NCI-H1436 treated with DMSO at 0.1 percent for 48 hours (cell line): ENCODE measurements at regions not wholly inside any gene's neighbourhood (a gene's known extent, or its start where the extent isn't known, plus 50 kb on each side); places are given as distances from the start of the nearest gene placed in this dataset.

Experiments
- DNase-seq: peaks from one replicate; lab custom pipeline; 2025; lab: John Stamatoyannopoulos, UW

DNA sequence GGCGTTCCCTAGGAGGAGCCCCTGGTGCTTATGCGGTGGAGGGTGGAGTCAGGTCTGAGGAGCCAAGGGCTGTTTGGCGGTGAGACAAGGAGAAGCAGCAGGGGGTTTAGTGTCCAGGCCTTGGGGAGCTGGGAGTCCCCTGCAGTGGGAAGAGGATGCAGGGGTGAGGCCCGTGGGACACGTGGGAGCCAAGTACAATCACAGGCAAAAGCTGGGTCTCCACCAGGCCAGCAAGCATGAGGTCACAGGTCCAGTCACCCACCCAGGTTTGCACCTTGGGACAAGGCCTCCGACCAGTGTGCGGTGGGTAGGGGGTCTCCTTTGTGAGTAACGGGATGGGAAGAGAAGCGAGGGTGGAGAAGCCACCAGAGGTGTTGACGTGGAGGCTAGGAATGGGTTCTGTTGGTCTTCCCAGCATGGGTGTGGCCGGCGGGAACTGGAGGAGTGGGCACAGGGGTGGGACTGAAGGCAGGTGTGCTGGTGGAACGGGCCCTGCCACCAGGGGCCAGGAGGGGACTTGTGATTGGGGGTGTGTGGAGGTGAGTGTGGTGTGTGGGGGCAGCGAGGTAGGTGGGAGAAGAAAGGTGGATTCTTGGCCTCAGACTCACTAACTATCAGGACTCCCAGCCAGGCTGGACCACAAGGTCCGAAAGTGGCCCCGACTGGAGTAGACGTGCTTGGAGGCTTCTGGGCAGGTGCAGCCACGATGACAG, 953.6 kb downstream of the TBC1D22A start:
- no peak for DNase-seq

DNA sequence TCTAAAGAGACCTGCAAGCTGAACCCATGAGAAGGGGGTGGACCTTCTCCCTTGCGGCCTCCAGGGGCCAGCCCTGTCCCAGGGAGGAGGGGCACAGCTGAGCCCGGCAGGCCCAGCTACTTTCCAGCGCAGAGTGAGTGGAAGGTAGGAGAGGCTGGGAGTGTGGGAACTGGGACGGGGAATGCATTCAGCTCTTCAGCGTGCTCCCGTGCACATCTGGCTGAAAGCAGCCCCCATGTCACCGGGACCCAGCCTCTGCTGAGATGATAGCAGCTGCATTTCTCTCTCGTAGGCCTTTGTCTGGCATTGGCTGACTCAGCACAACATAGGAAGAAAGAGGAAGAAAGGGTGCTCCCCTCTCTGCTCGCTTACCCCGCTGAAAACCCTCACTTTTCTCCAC, 951.5 kb downstream of the TBC1D22A start:
- DNase-seq: no peak

DNA sequence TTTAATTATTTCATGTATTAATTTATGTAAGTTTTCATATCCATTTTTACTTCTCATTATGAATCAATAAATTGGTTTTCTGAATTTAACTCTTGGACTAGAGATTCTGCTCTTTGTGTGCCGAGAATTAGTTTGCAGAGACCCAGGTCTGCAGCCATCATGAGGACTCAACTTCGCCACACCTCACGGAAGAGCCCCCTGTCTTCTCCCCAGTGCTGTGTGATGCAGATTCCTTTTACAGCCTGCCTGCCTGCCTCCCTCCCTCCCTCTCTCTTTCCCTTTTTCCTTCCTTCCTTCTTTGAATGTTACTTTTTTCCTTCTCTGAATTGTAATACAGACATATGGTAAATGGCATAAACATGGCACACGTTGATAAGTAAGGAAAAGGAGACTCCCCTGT, 947.7 kb downstream of the TBC1D22A start:
- no peak for DNase-seq

DNA sequence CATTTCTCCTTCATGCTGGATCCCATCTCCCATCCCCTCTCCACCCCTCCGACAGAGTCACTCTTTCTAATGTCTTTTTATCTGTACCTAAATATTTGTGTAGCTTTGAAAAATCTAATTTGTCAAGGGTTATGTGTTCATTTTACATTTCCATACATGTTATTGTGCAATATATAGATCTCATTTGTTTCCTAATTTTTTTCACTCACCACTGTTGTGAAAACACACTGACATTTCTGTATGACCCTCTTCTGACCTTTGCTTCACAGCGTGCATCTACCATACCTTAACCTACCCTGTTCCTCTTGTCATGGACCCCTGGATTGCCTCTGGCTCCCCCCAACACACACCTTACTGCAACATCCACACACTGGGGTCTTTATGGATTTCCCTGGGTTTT, 942.9 kb downstream of the TBC1D22A start:
- no peak for DNase-seq

DNA sequence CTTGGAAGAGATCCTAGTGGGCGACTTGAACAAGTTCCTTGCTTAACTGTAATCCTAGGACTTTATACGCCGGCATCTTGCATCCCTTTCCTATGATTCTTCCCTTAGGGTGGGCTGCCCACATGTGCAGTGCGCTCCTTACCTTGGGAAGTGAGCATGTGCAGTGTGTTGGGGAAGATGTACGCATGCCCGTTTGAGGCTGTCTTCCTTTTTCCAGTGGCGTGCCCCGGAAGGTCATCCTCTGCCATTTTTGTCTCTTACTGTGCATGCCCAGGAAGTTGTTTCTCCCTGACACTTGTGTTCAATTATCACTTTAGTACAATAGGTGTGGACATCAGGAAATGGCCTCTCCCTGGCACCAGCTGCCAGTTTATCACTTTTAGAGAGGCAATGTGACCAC, 936.5 kb downstream of the TBC1D22A start:
- DNase-seq: no peak

DNA sequence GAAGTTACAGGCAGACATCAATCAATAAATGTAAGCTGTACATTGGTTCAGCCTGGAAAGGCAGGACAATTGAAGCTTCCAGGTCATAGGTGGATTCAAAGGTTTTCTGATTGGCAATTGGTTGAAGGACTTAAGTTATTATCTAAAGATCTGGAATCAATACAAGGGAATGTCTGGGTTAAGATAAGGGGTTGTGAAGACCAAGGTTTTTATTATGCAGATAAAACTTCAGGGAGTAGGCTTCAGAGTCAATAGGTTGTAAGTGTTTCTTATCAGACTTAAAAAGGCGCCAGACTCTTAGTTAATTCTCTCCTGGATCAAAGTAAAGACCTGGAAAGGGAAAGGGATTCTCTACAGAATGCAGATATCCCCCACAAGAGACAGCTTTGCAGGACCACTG, 935.4 kb downstream of the TBC1D22A start:
- no peak for DNase-seq

DNA sequence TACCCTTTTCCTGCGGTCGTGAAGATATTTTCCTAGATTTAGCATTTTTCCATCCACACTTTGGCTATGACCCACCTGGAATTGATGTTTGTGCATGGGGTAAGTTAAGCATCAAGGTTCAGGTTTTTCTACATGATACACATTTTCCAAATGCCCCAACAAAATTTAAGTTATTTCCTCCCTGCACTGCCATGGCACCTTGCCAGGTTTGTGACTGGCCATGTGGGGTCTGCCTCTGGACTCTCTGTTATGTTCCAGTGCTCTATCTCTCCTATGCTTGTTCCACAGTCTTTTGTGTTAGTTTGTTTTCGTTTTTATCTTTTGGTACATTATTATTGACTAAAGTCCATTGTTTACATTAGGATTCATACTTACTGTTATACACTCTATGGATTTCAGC, 934.3 kb downstream of the TBC1D22A start:
- no peak for DNase-seq

DNA sequence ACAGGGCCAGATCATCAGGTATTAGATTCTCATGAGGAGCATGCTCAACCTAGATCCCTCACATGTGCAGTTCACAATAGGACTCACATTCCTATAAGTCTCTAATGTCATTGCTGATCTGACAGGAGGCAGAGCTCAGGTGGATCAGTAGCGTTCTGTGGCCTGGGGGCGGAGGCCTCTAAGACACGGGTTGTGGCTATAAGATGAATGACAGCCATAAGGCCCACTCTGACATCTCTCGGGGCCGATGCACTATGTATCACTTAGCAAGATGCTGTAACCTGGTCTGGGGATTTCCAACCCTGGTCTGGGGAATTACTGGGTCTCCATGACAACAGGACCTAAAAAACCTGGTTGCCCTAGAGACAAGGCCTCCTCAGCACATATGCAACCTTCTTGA, 932.7 kb downstream of the TBC1D22A start:
- no peak for DNase-seq

DNA sequence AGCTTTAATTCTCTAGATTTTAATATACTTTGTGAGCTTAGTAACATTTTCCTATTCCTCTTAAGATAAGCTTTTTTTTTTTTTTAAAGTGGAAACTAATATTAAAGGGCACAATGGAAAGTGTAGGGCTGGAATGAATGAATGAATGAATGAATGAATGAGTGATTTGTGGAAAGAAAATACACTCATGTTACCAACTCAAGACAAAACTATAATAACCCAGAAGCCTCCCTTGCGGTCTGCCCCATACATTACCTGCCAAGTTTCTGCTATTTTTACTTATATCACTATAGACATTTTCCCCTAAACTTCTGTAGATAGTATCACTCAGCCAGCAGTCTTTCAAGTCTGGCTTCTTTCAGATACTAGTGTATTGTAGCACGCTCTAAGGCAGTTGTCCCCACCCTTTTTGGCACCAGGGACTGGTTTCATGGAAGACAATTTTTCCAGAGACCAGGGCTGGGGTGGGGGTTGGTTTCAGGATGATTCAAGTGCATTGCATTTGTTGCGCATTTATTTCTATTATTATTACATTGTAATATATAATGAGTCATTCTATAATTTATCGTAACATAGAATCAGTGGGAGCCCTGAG, 932.2 kb downstream of the TBC1D22A start:
- no peak for DNase-seq

DNA sequence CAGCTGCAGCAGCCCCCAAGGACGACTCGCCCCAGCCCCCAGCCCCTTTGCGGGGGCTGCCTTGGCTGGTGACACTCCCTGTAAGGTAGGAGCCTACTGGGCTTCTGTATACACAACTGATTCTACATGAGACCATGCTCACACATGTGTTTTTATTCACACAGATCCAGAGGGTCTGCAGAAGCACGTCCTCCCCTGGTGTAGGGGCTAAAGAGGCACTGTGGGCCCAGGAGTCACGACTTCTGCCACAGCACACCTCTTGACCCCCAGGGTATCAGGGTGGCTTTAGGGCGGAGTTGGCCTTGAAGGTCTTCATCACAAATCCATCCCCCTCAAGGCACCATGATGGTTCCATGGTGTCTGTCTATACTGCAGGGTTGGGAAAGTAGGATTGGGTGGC, 931.2 kb downstream of the TBC1D22A start:
- no peak for DNase-seq

DNA sequence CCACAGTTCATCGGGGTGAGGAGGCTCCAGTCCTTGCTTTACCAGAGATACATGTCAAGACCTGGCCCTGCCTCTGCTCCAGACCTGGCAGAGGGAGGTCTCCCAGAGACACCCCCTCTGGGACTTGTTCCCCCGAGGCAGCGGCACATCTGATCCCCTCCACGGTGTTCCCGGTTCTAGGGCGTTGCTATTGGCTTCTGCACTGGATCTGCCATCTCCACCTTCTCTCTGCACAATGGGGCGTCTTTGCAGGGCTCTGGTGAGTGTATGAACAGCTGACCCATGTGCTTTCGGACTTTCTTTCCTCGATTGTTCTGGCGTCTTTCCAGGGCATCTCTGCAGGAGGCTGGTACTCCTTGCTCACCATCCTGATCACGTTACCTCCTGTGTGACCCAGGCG, 930.4 kb downstream of the TBC1D22A start:
- no peak for DNase-seq

DNA sequence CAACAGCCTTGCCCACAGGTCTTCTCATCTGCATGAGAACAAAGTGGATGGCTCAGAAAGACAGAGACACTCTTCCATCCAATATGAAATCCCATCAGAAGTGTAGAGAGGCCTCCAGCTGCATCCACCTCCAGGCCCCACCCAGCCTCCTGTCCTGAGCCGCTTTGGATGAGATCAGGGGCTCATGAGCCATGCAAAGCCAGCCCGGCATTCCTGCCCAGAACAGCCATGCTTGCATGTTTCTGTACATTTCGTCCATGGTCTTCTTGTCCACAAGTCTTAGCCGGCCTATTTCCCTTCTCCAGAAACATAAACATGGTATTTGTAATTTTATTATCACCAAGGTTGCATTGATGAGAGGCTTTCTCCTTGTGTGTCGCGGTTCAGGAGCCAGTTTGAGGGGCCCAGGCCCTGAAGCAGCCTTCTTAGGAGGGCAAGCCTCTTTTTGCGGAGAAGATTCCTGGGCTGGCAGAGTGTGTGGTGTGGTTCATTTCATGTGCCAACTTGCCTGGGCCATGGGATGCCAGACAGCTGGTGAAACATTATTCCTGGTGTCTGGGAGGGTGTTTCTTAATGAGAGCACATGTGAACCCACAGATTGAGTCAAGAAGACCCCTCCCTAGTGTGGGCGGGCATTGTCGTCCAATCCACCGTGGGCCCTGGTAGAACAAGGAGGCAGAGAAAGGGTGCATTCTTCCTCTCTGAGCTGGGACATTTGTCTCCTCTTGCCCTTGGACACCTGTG, 928.9 kb downstream of the TBC1D22A start:
- no peak for DNase-seq

DNA sequence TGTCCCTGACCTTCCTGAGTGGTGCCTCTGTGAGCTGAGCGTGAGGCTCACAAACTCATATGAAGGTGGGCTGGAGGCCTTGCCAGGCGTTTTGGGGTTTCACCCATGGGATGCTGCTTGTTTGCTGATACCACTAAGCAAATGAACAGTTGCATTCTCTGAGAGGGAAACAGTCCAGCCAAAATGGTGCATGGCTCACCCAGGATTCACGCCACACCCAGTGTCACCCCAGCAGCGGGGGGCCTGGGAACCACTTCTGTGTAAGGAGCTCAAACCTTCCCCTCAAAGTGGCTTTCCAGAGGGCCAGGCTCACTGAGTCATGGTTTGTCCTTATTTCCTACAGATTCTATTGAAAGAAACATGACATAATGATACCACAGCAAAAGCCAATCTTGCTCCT, 928.1 kb downstream of the TBC1D22A start:
- no peak for DNase-seq

DNA sequence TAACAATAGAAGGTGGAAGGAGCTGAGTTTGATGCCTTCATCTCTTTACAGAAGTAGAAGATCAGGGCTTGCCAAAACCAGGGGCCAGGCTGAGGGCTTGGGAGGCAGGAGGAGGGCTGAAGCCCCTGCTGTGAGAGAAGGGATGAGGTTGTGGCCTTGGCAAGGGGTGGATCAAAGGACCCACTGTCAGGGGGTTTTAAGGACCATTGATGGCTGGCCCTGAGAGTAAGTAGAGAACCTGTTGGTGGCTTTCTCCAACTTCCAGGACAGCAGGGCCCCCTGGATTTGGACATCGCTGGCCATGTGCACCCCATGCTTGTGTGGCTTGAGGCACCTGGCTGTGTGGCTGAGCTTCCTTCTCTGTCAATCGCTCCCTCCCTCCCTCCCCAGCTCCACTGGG, 927.7 kb downstream of the TBC1D22A start:
- DNase-seq: no peak

DNA sequence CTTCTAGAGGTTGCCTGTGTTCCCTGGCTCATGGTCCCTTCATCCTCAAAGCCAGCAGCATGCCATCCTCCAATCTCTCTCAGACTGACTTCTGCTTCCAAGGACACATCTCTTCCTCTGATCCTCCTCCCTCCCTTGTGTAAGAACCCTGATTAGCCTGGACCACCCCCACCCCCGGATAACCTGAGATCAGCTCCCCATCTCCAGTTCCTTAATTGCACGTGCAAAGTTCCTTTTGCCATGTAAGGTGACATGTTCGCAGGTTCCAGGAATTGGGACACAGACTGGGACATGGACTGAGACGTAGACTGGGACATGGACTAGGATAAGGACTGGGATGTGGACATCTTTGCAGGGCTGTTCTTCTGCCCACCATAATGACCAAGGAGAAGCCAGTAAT, 925.3 kb downstream of the TBC1D22A start:
- no peak for DNase-seq

DNA sequence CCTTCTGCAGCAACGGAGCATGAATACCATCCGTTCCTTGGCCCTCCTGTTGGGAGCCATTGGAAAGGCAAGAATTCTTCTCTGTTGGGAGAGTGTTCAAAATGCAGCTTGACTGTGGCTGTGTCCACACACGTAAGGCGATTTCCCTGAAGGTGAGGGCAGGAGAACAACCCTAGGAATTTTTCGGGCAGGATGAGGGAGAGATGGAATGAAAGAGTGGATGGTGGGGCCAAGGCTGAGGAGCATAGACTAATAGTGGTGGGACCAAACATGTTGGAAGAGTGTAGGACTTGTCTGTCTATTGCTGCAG, 924.9 kb downstream of the TBC1D22A start:
- no peak for DNase-seq

DNA sequence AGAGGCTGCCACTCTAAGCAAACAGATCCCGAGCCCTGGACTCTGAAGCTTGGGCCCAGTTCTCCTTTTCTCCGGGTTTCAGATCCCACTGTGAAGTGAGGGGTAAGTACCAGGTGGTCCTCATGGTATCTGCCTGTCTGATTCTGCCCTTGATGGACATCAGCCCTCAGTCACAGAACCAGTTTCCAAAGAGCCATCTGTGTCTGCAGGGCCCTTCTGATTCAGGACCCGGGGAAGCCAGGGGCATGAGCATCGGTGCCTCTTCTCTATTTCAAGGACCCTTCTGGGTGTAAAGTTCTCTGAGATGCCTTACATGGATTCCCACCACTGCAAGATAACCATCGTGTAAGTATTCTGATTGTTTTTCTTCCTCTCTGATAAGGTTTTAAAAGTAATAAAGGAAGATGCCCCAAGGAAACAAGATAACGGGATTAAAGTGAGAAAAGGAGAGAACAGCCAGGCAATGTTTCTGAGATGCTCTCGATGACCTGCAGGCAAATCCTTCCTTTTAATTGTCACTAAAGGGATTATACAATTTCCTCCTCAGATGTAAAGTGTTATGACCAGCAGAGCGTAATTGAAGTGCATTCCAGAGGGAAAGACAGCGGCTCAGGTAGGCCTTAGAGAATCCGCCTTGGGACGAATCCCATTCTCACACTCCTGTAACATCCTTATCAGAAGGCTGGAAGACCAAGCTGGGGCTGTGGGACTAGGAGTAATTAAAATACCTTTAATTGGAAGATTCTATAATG, 924.3 kb downstream of the TBC1D22A start:
- no peak for DNase-seq

DNA sequence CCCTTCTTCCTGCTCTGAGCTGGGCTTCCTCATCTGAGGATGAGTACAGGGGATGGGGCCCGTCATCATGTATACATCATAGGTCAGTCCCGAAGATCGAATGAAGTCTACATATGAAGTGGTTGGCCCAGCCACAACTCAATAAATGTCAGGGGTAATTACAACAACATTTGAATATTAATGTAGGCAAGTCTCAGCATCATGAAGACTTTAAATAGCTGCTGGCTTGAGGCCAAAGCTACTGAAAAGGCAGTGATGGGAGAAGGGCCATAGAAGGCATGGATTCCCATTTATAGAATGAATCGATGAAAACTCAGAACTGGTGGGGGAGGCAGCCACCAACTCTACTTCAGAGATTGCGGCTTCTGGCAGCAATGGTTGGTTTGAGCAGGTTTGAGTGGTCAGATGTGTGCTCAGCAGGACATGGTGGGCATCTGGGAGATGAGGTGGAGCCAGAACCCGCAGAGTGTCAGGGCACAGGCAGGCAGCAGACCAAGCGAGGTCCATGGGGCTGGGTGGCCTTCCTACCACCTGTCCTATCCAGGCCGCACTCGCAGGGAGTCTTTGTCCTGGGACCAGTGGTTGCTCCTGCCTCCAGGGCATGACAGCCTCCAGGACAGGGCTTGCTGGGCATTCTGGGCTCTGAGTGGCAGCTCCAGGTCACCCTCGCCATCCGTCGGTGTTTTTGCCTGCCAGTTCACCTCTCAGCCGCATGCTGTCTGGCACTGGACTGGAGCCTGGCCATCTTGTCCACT, 919.1 kb downstream of the TBC1D22A start:
- no peak for DNase-seq

DNA sequence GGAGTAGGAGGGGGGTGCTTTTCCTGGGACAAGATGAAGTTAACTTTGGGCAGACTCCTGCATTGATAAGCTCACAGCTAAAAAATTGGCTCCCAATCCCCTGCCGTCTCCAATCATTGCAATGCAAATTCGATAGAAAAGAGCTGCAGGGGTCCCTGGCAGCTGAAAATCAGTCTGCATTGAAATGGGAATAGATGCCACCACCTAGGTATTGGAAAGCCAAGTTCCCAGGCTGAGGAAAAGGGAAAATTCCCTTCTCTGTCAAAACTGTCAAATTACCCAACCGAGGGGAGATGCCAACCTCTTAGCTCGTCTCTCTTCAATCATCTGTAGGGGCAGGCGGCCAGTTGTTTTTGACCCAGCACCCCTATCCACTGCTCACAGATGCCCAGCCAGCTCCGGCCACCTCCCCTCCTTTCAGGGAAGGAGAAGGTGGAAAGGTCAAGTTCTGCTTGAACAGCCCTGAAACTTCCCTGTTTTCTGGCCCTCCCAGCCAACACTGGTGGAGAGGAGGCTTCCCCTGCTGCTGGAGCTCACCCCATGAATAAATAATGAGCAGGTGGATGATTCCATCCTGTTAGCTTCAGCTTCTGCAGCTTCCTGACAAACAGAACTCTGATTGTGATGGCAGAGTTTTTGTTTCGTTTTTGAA, 916.3 kb downstream of the TBC1D22A start:
- DNase-seq: no peak

DNA sequence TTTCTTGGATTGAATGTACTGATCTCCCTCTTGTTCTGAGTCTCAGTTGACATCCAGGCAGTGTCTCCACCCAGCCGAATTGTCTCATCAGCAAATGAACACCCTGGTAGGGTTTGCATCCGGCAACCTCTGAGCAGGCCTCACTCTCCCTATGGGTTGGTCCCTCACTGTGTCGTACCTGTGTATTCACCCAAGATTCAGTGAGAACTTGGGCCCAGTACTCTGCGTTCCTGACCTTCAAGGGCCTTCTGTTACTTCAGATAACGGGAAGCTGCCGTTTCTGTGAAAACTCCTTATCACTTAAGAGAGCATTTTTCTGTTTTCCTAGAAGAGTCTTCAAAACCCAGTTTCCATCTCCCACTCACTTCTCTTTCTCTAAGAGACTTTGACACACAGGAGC, 915.6 kb downstream of the TBC1D22A start:
- DNase-seq: no peak

DNA sequence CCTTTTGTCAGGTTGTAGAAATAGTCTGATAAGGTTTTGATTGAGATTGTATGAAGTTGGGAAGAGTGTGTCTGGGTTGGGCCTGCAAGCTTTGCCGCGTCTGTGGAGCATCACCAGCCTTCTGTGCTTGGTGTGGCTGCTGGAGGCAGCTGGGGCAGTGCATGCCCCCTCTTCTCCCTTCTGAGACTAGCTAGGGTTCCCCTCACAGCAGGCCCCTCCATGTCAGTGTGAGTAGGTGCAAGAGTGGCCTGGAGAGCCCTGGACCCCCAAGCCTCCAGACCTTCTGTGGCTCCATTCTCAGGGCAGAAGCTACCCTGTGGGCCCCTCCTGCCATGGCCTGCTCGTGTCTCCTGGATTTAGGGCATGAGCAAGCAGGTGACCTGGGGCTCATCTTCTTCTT, 914.2 kb downstream of the TBC1D22A start:
- DNase-seq: no peak

DNA sequence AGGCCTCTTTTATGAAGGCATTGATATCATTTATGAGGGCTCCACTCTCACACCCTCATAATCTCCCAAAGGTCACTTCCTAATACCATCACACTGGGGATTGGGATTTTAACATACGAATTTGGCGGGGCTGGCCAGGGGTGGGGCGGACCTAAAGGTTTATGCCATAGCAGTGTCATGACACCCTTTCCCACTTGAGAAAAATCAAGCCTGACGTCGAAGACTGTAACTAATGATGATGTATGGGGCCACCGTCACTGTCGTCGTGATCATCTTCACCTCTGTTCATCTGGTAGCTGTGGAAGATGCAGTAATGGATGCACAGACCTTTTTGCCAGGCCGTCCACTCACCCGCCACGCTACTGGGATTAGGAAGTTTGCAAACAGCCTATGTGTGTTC, 912.1 kb downstream of the TBC1D22A start:
- DNase-seq: no peak
